Psoas muscle (tissue), 7 donors: ENCODE measurements at regions not wholly inside any gene's neighbourhood (a gene's known extent, or its start where the extent isn't known, plus 50 kb on each side); places are given as distances from the start of the nearest gene placed in this dataset.
A peak's percentile ranks its signal among the peaks of the same experiment; 100 is the strongest.

ENCODE experiments used
- ATAC-seq, 4 donors: fragments of 200-7000 bp; cut with Tn5 transposase; one replicate each; pipeline ENCODE4 v1.9.1; 2020; ENCODE audit warnings: moderate library complexity in 3 of 4, mild to moderate bottlenecking in 2 of 4
- DNase-seq, 2 donors: peaks; one replicate each; pipeline ENCODE4 v3.0.0-alpha.2; 2020
- H3K27ac ChIP-seq: fragments of 200-600 bp; one replicate; pipeline ENCODE4 v1.8.0; 2022
- H3K27me3 ChIP-seq, 3 donors: fragments of 200-600 bp in 1 of 3; one replicate each; pipeline versions ENCODE4 v1.6.1 to v1.8.0; 2013 to 2022; ENCODE audit warnings: low read length in 2 of 3, mild to moderate bottlenecking in 2 of 3, moderate library complexity in 1 of 3; ENCODE audit not compliant: insufficient read depth in 3 of 3
- H3K36me3 ChIP-seq, 2 donors: fragments of 200-600 bp in 1 of 2; one replicate each; pipeline versions ENCODE4 v1.6.1 to v1.8.0; 2013 to 2022; ENCODE audit warnings: low read depth in 1 of 2, mild to moderate bottlenecking in 1 of 2, moderate library complexity in 1 of 2; ENCODE audit not compliant: insufficient read depth in 1 of 2
- H3K4me1 ChIP-seq: fragments of 200-600 bp; one replicate; pipeline ENCODE4 v1.8.0; 2022
- H3K4me3 ChIP-seq: fragments of 200-600 bp; one replicate; pipeline ENCODE4 v1.8.0; 2022; ENCODE audit warnings: mild to moderate bottlenecking
- H3K9me3 ChIP-seq: fragments of 200-600 bp; one replicate; pipeline ENCODE4 v1.8.0; 2022
- CTCF ChIP-seq: fragments of 200-600 bp; IDR thresholded peaks from one replicate; pipeline ENCODE4 v1.8.0; 2022; ENCODE audit warnings: antibody characterized with exemption
- WGBS, 3 donors: extraction: QIAGEN DNeasy Blood & Tissue Kit; methylation state at CpG; one replicate each; pipeline versions ENCODE4 v1.1.6 to v1.1.7; 2013; 5-methylcytosine and 5-hydroxymethylcytosine counted together
- intact Hi-C, 2 donors: fragments of 100-400 bp; cut with DNase I; formaldehyde crosslinking; loops; one replicate each; pipeline versions ENCODE4 v1.11.0 to v1.14.2; 2022
- donor health status: healthy with polysubstance abuse.
- donor health status: DM: no; HTN: no; CAD: no; lungs with moderate emphysema.
- donor health status: Bipolar disorder and iron deficiency.
- donor health status: healthy.
- donor health status: DM: yes; HTN: yes; CAD: no.
- donor health status: DM: no; HTN: no; CAD: no.
- donor health status: DM: yes; HTN: yes; CAD: no.

DNA sequence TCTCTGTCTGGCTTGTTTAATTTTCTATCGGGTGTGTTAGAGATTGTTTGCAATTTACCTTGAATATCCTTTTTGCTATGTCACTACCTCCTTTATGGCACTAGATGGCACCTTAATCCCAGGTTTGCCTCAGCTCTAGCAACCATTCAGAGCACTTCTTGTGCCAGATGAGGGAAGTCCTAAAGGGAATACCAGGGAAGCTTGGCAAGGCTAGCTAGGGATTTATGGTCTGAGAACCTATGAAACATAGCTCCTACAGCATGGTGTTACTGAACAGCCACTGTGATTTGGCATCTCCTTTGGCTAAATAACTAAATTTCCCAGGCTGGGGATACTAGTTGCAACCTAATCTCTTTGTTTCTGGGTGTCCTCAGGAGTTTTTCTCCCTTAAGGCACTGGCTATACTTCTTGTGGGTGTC is 69.0 kb upstream of the VOPP1 start:
- Histone ChIP-seq H3K36me3 (no peaks in the 10 kb centered on the region), H3K27me3 (no peaks in the 10 kb centered on the region), H3K4me3 (no peak overlapping the region), H3K9me3 (no peaks in the 10 kb centered on the region), H3K4me1 (no peaks in the 10 kb centered on the region), H3K27ac (no peak overlapping the region)
- 0 to 3% (median 1%) methylated on average over 1 of the region's 1 CpG for WGBS, 3 donors
- DNase-seq (no peak), ATAC-seq (peak; percentile 85 to 99 (median 98))
- TF ChIP-seq CTCF, result peak; percentile 80
- intact Hi-C loops, result loop anchor here (1.0 to 10.0 kb wide), 4 partner anchors 321 to 434 kb away; partner anchors contain the start of gene NIPSNAP2 (in 2 of the 2)

DNA sequence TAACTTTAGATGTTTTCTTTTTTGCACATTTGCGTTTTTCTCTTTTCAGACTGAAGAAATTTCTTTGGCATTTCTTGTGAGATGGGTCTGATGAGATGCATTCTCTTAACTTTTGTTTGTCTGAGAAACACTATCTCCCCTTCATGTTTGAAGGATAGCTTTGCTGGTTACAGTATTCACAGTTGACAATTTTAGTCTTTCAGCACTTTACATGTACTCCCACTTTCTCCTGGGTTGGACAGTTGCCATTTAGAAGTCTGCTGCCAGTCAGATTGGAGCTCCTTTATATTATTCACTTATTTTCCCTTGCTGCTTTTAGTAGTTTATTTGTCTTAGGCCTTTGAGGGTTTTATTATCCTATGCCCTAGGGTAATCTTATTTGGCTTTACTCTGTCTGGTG is 67.3 kb upstream of the VOPP1 start:
- Histone ChIP-seq H3K4me1 (no peaks in the 10 kb centered on the region), H3K27ac (no peak overlapping the region), H3K4me3 (no peak overlapping the region), H3K9me3 (no peaks in the 10 kb centered on the region), H3K36me3 (no peaks in the 10 kb centered on the region), H3K27me3 (no peaks in the 10 kb centered on the region)
- WGBS, 3 donors, result 91 to 100% (median 96%) methylated on average over 1 of the region's 1 CpG
- intact Hi-C loops, result loop anchor here (2.0 to 10.0 kb wide), 3 partner anchors 323 to 435 kb away; partner anchors contain the start of gene NIPSNAP2 (in 2 of the 2)
- DNase-seq, result no peak
- TF ChIP-seq CTCF, result no peak
- no peak for ATAC-seq

- DNase-seq (no peak), ATAC-seq (no peak)
- Histone ChIP-seq H3K36me3 (no peaks in the 10 kb centered on the region), H3K27me3 (no peaks in the 10 kb centered on the region), H3K4me1 (no peaks in the 10 kb centered on the region), H3K4me3 (no peak overlapping the region), H3K27ac (no peak overlapping the region), H3K9me3 (no peaks in the 10 kb centered on the region)
- intact Hi-C loops, result no loop called here
- 40 to 50% (median 46%) methylated on average over 2 of the region's 2 CpGs for WGBS, 3 donors
- no peak for TF ChIP-seq CTCF
Measured at GRCh38 chr7:55629051-55629677, 56.9 kb upstream of the VOPP1 start.

- no peak for DNase-seq
- Histone ChIP-seq H3K27me3 (no peaks in the 10 kb centered on the region), H3K27ac (no peak overlapping the region), H3K4me1 (no peaks in the 10 kb centered on the region), H3K9me3 (no peaks in the 10 kb centered on the region), H3K4me3 (no peak overlapping the region), H3K36me3 (no peaks in the 10 kb centered on the region)
- intact Hi-C loops, result no loop called here
- TF ChIP-seq CTCF, result no peak
- no peak for ATAC-seq
- 75 to 80% (median 79%) methylated on average over 3 of the region's 3 CpGs for WGBS, 3 donors
Measured at GRCh38 chr7:55624813-55625212, 52.5 kb upstream of the VOPP1 start.

DNA sequence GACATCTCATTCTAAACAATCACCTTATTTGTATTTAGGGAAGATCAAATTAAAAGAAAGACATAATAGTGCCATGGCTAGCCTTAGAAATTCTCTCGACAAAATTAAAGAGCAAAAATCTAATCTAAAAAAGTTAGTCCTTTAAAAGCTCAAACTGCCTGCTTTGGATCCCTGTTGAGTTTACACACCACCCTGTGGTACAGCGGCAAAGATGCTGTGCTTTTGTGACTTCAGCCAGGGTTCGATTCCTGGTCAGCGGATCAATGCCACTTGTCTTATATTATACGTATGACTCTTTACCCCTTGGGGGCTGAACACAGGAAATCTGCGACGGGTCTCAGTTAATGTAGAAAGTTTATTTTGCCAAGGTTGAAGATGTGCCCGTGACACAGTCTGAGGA is 51.3 kb upstream of the VOPP1 start:
- no peaks in the 10 kb centered on the region for H3K27me3 ChIP-seq
- no peaks in the 10 kb centered on the region for H3K4me1 ChIP-seq
- H3K4me3 ChIP-seq, result no peak overlapping the region
- 85 to 88% (median 88%) methylated on average over 8 of the region's 8 CpGs for WGBS, 3 donors
- H3K27ac ChIP-seq, result no peak overlapping the region
- no peaks in the 10 kb centered on the region for H3K36me3 ChIP-seq
- no peak for TF ChIP-seq CTCF
- ATAC-seq (no peak), DNase-seq (no peak)
- H3K9me3 ChIP-seq, result no peaks in the 10 kb centered on the region
- intact Hi-C loops, result no loop called here
